K562 (cell line): ENCODE measurements at regions not wholly inside any gene's neighbourhood (a gene's known extent, or its start where the extent isn't known, plus 50 kb on each side); places are given as distances from the start of the nearest gene placed in this dataset.

Experiments used
- ATAC-seq: fragments of 200-7000 bp; cut with Tn5 transposase; 3 replicates; pipeline ENCODE4 v1.9.1; 2020; ENCODE audit warnings: moderate library complexity
- BruUV-seq: library from RNA; stranded (reverse); fragments of 400-500 nt; replicated peaks from 2 replicates; lab custom pipeline; 2021; lab: Mats Ljungman, UMichigan
- CTCF ChIA-PET: fragments of 300-600 bp; formaldehyde crosslinking; extraction: SDS; loops from one replicate; lab custom pipeline; 2021; ENCODE audit warnings: low intra/inter-chr PET ratio; lab: Yijun Ruan, JAX
- POLR2A ChIA-PET: fragments of 300-600, 350-650 bp; sonication (Branson Sonifier 250); formaldehyde crosslinking; extraction: SDS; loops from one replicate; lab custom pipeline; 2021; ENCODE audit warnings: antibody characterized with exemption, inconsistent platforms; lab: Yijun Ruan, JAX
- DNase-seq, 4 experiments: peaks; one replicate each; pipeline versions ENCODE4 v3.0.0 to v3.0.0-alpha.2; 2011 to 2018; ENCODE audit warnings: low spot score in 3 of 4, mixed read lengths in 3 of 4; ENCODE audit errors: extremely low read depth in 1 of 4
- FAIRE-seq: peaks from 2 replicates; lab custom pipeline; 2011; peaks lifted over from hg19 to GRCh38; lab: Jason Lieb, UNC
- H2AFZ ChIP-seq: 2 replicates; pipeline ENCODE4 v1.6.0; 2011; ENCODE audit warnings: low read depth, low read length, control low read depth, inconsistent platforms
- H3K27ac ChIP-seq: fragments of 200-600 bp; 3 replicates; pipeline ENCODE4 v1.8.0; 2011; ENCODE audit warnings: low read depth, mild to moderate bottlenecking, control low read depth, inconsistent platforms, low read length, moderate library complexity, mixed read lengths; ENCODE audit errors: extremely low read depth
- H3K27me3 ChIP-seq, 2 experiments: fragments of 300-600 bp in 1 of 2; 2 replicates in 1 of 2; 3 replicates in 1 of 2; pipeline versions ENCODE4 v1.6.0 to v1.8.0; 2011; ENCODE audit warnings: inconsistent platforms in 2 of 2, low read length in 2 of 2, mild to moderate bottlenecking in 1 of 2, mixed read lengths in 1 of 2, moderate library complexity in 1 of 2; ENCODE audit not compliant: control insufficient read depth in 2 of 2, insufficient read depth in 2 of 2
- H3K36me3 ChIP-seq: fragments of 300-600 bp; 3 replicates; pipeline ENCODE4 v1.8.0; 2011; ENCODE audit warnings: mild to moderate bottlenecking, low read length, inconsistent platforms; ENCODE audit not compliant: control insufficient read depth, insufficient read depth
- H3K4me1 ChIP-seq, 2 experiments: fragments of 200-600 bp in 1 of 2; replicated peaks in 1 of 2; 2 replicates in 1 of 2; 3 replicates in 1 of 2; pipeline versions ENCODE4 v1.5.1 to v1.8.0; 2011; ENCODE audit warnings: inconsistent platforms in 2 of 2, low read length in 2 of 2, mild to moderate bottlenecking in 1 of 2, mixed read lengths in 1 of 2, moderate library complexity in 1 of 2; ENCODE audit not compliant: control insufficient read depth in 2 of 2, insufficient read depth in 2 of 2
- H3K4me2 ChIP-seq: 2 replicates; pipeline ENCODE4 v1.6.1; 2011; ENCODE audit warnings: low read length, control low read depth, inconsistent platforms, mixed read lengths; ENCODE audit not compliant: insufficient read depth
- H3K4me3 ChIP-seq: fragments of 200-600 bp; sonication (generic), shearing (Covaris generic); 2 replicates; pipeline ENCODE4 v1.5.1; 2016; ENCODE audit warnings: control low read depth, inconsistent platforms
- H3K79me2 ChIP-seq: fragments of 200-600 bp; 3 replicates; pipeline ENCODE4 v1.8.0; 2011; ENCODE audit warnings: low read length, inconsistent platforms; ENCODE audit not compliant: control insufficient read depth, insufficient read depth
- H3K9ac ChIP-seq, 2 experiments: 2 replicates each; pipeline versions ENCODE4 v1.6.0 to v1.6.1; 2011; ENCODE audit warnings: low read depth in 2 of 2, low read length in 2 of 2, control low read depth in 1 of 2, inconsistent platforms in 1 of 2, mild to moderate bottlenecking in 1 of 2, mixed read lengths in 1 of 2; ENCODE audit not compliant: insufficient read depth in 1 of 2
- H3K9me1 ChIP-seq: one replicate; pipeline ENCODE4 v1.6.0; 2011; ENCODE audit warnings: inconsistent platforms, mild to moderate bottlenecking, low read length, moderate library complexity; ENCODE audit not compliant: control insufficient read depth, insufficient read depth
- H3K9me3 ChIP-seq: replicated peaks from 2 replicates; pipeline ENCODE4 v1.5.1; 2011; ENCODE audit warnings: low read depth, low read length, inconsistent platforms; ENCODE audit not compliant: control insufficient read depth, insufficient read depth
- H4K20me1 ChIP-seq: replicated peaks from 2 replicates; pipeline ENCODE4 v1.6.1; 2011; ENCODE audit warnings: low read length, inconsistent platforms, mixed read lengths; ENCODE audit not compliant: control insufficient read depth, insufficient read depth
- BRD9 ChIP-seq: fragments of 450-650 bp; IDR thresholded peaks from 2 replicates; pipeline ENCODE4 v1.6.1; 2018; ENCODE audit warnings: low read depth; ENCODE audit not compliant: partially characterized antibody
- CHD2 ChIP-seq: IDR thresholded peaks from 2 replicates; pipeline ENCODE4 v1.6.1; 2011; ENCODE audit warnings: low read depth, low read length
- COPS2 ChIP-seq: fragments of 450-650 bp; conservative IDR thresholded peaks from 2 replicates; pipeline ENCODE4 v1.6.1; 2016; ENCODE audit warnings: mild to moderate bottlenecking, moderate library complexity
- CREB1 ChIP-seq, 2 experiments: sonication (generic) in 1 of 2; formaldehyde crosslinking in 1 of 2; IDR thresholded peaks; 2 replicates each; pipeline versions ENCODE4 v1.6.1 to v1.8.0; 2012 to 2022; ENCODE audit warnings: inconsistent platforms in 1 of 2, mild to moderate bottlenecking in 1 of 2, missing genetic modification reagents in 1 of 2, moderate library complexity in 1 of 2
- DDX20 ChIP-seq: fragments of 450-650 bp; IDR thresholded peaks from 2 replicates; pipeline ENCODE4 v1.6.1; 2016; ENCODE audit warnings: missing genetic modification characterization, low read depth, mild to moderate bottlenecking, missing compliant biosample characterization, moderate library complexity
- EHMT2 ChIP-seq: fragments of 450-650 bp; IDR thresholded peaks from 2 replicates; pipeline ENCODE4 v1.6.1; 2018; ENCODE audit warnings: antibody characterized with exemption
- NCOR1 ChIP-seq: fragments of 450-650 bp; IDR thresholded peaks from 2 replicates; pipeline ENCODE4 v1.6.1; 2016; ENCODE audit warnings: mild to moderate bottlenecking, moderate library complexity
- PML ChIP-seq: IDR thresholded peaks from 2 replicates; pipeline ENCODE4 v1.6.1; 2012; ENCODE audit warnings: low read length, inconsistent platforms
- RBM34 ChIP-seq: fragments of 200-400 bp; formaldehyde crosslinking; IDR thresholded peaks from 2 replicates; pipeline ENCODE4 v1.6.1; 2018; ENCODE audit warnings: low read length, borderline replicate concordance; ENCODE audit not compliant: insufficient read depth
- SNIP1 ChIP-seq: fragments of 450-650 bp; IDR thresholded peaks from 2 replicates; pipeline ENCODE4 v1.7.1; 2017; ENCODE audit warnings: low read depth, mild to moderate bottlenecking
- U2AF2 ChIP-seq: fragments of 200-400 bp; formaldehyde crosslinking; optimal IDR thresholded peaks from 2 replicates; pipeline ENCODE3; 2017; ENCODE audit warnings: low read depth, mild to moderate bottlenecking, low read length
- ZBTB43 ChIP-seq: sonication (generic); formaldehyde crosslinking; IDR thresholded peaks from 2 replicates; pipeline ENCODE4 v1.8.0; 2023; ENCODE audit warnings: mild to moderate bottlenecking, missing genetic modification reagents
- ZFP36 ChIP-seq: fragments of 150-350 bp; IDR thresholded peaks from 2 replicates; pipeline ENCODE4 v1.6.1; 2018; ENCODE audit warnings: low read length, low read depth; ENCODE audit not compliant: partially characterized antibody
- ZHX1 ChIP-seq: fragments of 150-350 bp; conservative IDR thresholded peaks from 2 replicates; pipeline ENCODE4 v1.6.1; 2014; ENCODE audit warnings: low read length
- ZNF174 ChIP-seq: fragments of 250-450 bp; sonication (Bioruptor Pico); IDR thresholded peaks from 2 replicates; pipeline ENCODE4 v1.4.0; 2020; ENCODE audit warnings: mild to moderate bottlenecking
- WGBS: fragments of 100-300 bp; shearing (Covaris generic); methylation state at CpG from one replicate; pipeline ENCODE4 v1.1.6; 2016; ENCODE audit warnings: low coverage, mixed read lengths; ENCODE audit not compliant: insufficient coverage; ENCODE audit errors: missing lambda C conversion rate; 5-methylcytosine and 5-hydroxymethylcytosine counted together
- in situ Hi-C: fragments of 300-500 bp; cut with MboI; formaldehyde crosslinking; loops from 4 replicates; pipeline ENCODE4 v1.15.0; 2018; ENCODE audit warnings: inconsistent platforms, mixed read lengths
- intact Hi-C: fragments of 100-400 bp; cut with micrococcal nuclease; formaldehyde crosslinking; loops from 2 replicates; pipeline ENCODE4 v1.14.2; 2022

GRCh38 chr14:58816416-58817115 is 178.8 kb downstream of the DACT1 start:
- no peak for FAIRE-seq
- Histone ChIP-seq H3K9me3 (no peaks in the 10 kb centered on the region), H3K27ac (no peak overlapping the region), H3K36me3 (no peaks in the 10 kb centered on the region), H3K4me1 (no peaks in the 10 kb centered on the region), H3K79me2 (no peaks in the 10 kb centered on the region), H2AFZ (no peak overlapping the region), H3K9me1 (no peaks in the 10 kb centered on the region), H3K4me2 (no peak overlapping the region), H3K27me3 (no peaks in the 10 kb centered on the region), H4K20me1 (no peaks in the 10 kb centered on the region), H3K9ac (no peak overlapping the region), H3K4me3 (no peak overlapping the region)
- ChIA-PET POLR2A (interaction anchor here (1.0 kb wide), 1 partner anchor 31 kb away, joined by 3 read pairs; no protein-coding TSS in a partner anchor), CTCF (no interaction called here)
- DNase-seq, result no peak
- WGBS, result 0% methylated on average over 6 of the region's 7 CpGs
- intact Hi-C loops (no loop called here), in situ Hi-C loops (no loop called here)
- BruUV-seq, result no TSS peak
- TF ChIP-seq DDX20 (no peak), U2AF2 (no peak), ZBTB43 (CRISPR knock-in tag) (no peak), ZNF174 (CRISPR knock-in tag) (no peak), NCOR1 (no peak), CREB1 (IDR thresholded peaks at IDR 0.05) (no peak), CREB1 (CRISPR knock-in tag; IDR thresholded peaks at IDR 0.05) (no peak), SNIP1 (no peak), RBM34 (no peak), EHMT2 (no peak), PML (no peak), ZHX1 (no peak), BRD9 (no peak), CHD2 (no peak), ZFP36 (no peak), COPS2 (no peak)
- ATAC-seq, result no peak
